Activated CD4-positive, alpha-beta memory T cell treated with anti-CD3 and anti-CD28 coated beads for 36 hours (primary cell): ENCODE measurements at regions not wholly inside any gene's neighbourhood (a gene's known extent, or its start where the extent isn't known, plus 50 kb on each side); places are given as distances from the start of the nearest gene placed in this dataset.
"Not testable (repeated sequence)": the region's sequence is repeated elsewhere in the genome, so short reads cannot be mapped to it uniquely, and the experiment has no call there.

Experiments used
- CTCF ChIA-PET: fragments of 350-600 bp; sonication (Branson Sonifier 250); formaldehyde crosslinking; loops from one replicate; lab custom pipeline; 2021; ENCODE audit warnings: antibody characterized with exemption, inconsistent platforms; lab: Charles Lee
- POLR2A ChIA-PET: fragments of 350-600 bp; sonication (Branson Sonifier 250); formaldehyde crosslinking; loops from one replicate; lab custom pipeline; 2021; ENCODE audit warnings: antibody characterized with exemption; lab: Charles Lee
- DNase-seq: peaks from one replicate; pipeline ENCODE4 v3.0.0-alpha.2; 2020
- H3K27ac Mint-ChIP-seq: one replicate; pipeline ENCODE4 v1.8.0; 2021; ENCODE audit warnings: mixed read lengths
- H3K27me3 Mint-ChIP-seq: one replicate; pipeline ENCODE4 v1.8.0; 2021; ENCODE audit warnings: mixed read lengths
- H3K36me3 Mint-ChIP-seq: one replicate; pipeline ENCODE4 v1.8.0; 2021; ENCODE audit warnings: mixed read lengths
- H3K4me1 Mint-ChIP-seq: one replicate; pipeline ENCODE4 v1.8.0; 2021; ENCODE audit warnings: low read depth, mixed read lengths
- H3K4me3 Mint-ChIP-seq: one replicate; pipeline ENCODE4 v1.8.0; 2021; ENCODE audit warnings: mild to moderate bottlenecking, mixed read lengths
- H3K9me3 Mint-ChIP-seq: one replicate; pipeline ENCODE4 v1.8.0; 2021; ENCODE audit warnings: mixed read lengths
- intact Hi-C: fragments of 100-400 bp; cut with micrococcal nuclease; formaldehyde crosslinking; loops from one replicate; pipeline ENCODE4 v1.15.1; 2023

DNA sequence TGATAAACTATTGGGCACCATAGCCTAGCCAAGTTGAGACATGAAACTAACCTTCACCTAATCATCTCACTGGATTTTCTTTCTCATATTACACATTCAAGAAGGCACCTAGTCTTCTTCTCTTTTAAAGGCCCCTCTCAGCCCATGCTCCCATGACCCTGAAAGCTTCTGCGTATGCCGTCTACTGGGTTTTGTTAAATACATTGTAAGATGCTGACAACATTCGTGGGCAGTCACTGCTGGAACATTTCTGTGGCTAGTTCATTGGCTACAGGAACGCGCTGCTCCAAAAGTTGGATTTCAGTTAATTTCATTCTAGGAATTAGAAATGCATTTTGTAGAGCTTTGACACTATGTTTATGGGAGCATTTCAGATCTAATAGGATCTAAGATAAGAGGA, 52.3 kb upstream of the CHD2 start:
- Mint-ChIP-seq H3K27ac (peak overlapping the region; percentile 87), H3K27me3 (no peaks in the 10 kb centered on the region), H3K4me3 (no peak overlapping the region), H3K4me1 (peaks cover 67% of the 10 kb centered on the region), H3K36me3 (peaks cover 5% of the 10 kb centered on the region), H3K9me3 (peaks cover 4% of the 10 kb centered on the region)
- CTCF ChIA-PET: interaction anchor here (0.8 to 0.9 kb wide), 2 partner anchors 22 to 35 kb away, joined by 3 to 4 read pairs; no protein-coding TSS in a partner anchor
- POLR2A ChIA-PET: interaction anchor here (1.2 to 3.3 kb wide), 3 partner anchors 17 to 40 kb away, joined by 4 to 30 read pairs (median 27); no protein-coding TSS in a partner anchor
- DNase-seq: no peak
- intact Hi-C loops: no loop called here

DNA sequence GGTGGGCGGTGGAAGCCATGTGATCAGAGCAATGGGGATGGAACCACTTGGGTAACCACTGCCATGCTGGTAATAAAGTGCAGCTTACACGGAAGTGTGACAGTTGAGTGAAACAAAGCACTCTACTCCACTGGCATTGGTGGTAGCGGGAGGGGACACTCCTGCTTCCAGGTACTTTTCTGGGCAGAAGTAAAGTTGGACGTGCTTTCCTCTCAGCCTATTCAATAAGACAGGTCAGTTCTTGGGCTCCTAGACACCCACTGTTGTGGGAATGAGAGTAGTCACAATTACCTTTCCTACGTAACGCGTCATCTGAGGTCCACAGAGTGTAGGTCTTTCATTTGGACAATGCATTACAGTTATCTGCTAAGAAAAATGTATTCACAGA, 51.7 kb upstream of the CHD2 start:
- peaks cover 5% of the 10 kb centered on the region for H3K36me3 Mint-ChIP-seq
- peaks cover 4% of the 10 kb centered on the region for H3K9me3 Mint-ChIP-seq
- intact Hi-C loops: no loop called here
- peak; percentile 28 for DNase-seq
- POLR2A ChIA-PET: interaction anchor here (1.1 to 3.3 kb wide), 4 partner anchors 12 to 40 kb away, joined by 4 to 30 read pairs (median 16); no protein-coding TSS in a partner anchor
- CTCF ChIA-PET: interaction anchor here (0.8 to 1.1 kb wide), 3 partner anchors 22 to 51 kb away, joined by 3 to 4 read pairs (median 3); no protein-coding TSS in a partner anchor
- no peaks in the 10 kb centered on the region for H3K27me3 Mint-ChIP-seq
- peak overlapping the region; percentile 59 for H3K4me3 Mint-ChIP-seq
- peak overlapping the region; percentile 87 for H3K27ac Mint-ChIP-seq
- H3K4me1 Mint-ChIP-seq: peaks cover 66% of the 10 kb centered on the region

DNA sequence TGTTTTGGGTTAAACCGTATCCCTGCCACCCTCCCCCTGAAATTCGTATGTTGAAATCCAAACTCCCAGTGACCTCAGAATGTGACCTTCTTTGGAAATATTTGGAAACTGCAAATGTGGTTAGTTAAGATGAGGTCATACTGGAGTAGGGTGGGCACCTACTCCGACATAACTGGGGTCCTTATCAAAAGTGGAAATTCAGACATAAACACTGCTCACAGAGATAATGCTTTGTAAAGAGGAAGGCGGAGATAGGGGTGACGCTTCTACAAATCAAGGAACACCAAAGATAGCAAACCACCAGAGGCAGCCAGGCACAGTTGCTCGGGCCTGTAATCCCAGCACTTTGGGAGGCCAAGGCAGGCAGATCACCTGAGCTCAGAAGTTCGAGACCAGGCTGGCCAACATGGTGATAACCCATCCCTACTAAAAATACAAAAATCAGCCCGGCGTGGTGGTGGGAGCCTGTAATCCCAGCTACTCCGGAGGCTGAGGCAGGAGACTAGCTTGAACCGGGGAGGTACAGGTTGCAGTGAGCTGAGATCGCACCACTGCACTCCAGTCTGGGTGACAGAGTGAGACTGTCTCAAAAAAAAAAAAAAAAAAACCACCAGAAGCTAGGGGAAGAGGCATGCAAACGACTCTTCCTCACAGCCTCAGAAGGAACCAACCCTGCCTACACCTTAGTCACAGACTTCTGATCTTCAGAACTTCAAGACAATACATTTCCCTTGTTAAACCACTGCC, 51.1 kb upstream of the CHD2 start:
- peaks cover 4% of the 10 kb centered on the region for H3K9me3 Mint-ChIP-seq
- H3K36me3 Mint-ChIP-seq: peaks cover 5% of the 10 kb centered on the region
- peak overlapping the region; percentile 59 for H3K4me3 Mint-ChIP-seq
- intact Hi-C loops: loop anchor here (1.0 kb wide), 4 partner anchors 17 to 40 kb away; no protein-coding TSS in a partner anchor
- no peaks in the 10 kb centered on the region for H3K27me3 Mint-ChIP-seq
- CTCF ChIA-PET: interaction anchor here (0.7 to 1.8 kb wide), 4 partner anchors 18 to 718 kb away, joined by 3 to 8 read pairs (median 4); no protein-coding TSS in a partner anchor
- peaks cover 62% of the 10 kb centered on the region for H3K4me1 Mint-ChIP-seq
- POLR2A ChIA-PET: interaction anchor here (0.7 to 3.3 kb wide), 5 partner anchors 12 to 45 kb away, joined by 3 to 30 read pairs (median 4); no protein-coding TSS in a partner anchor
- H3K27ac Mint-ChIP-seq: peak overlapping the region; percentile 87
- peak; percentile 56 for DNase-seq

DNA sequence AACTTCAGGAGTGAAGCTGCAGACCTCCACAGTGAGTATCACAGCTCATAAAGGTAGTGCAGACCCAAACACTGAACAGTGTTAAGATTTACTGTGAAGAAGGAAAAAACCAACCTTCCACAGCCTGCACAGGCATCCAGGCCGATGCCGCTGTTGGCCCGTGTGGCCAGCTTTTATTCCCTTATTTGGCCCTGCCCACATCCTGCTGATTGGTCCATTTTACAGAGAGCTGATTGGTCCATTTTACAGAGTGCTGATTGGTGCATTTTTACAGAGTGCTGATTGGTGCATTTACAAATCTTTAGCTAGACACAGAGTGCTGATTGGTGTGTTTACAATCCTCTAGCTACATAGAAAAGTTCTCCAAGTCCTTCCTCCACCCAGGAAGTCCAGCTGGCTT, 49.9 kb upstream of the CHD2 start:
- H3K27me3 Mint-ChIP-seq, H3K9me3 Mint-ChIP-seq, H3K36me3 Mint-ChIP-seq, intact Hi-C loops: not testable (repeated sequence)
- DNase-seq: peak; percentile 66
- ChIA-PET CTCF (interaction anchor here (0.6 to 1.8 kb wide), 5 partner anchors 19 to 886 kb away, joined by 3 to 8 read pairs (median 3); no protein-coding TSS in a partner anchor), POLR2A (interaction anchor here (0.7 to 3.3 kb wide), 6 partner anchors 17 to 41 kb away, joined by 3 to 30 read pairs (median 5); no protein-coding TSS in a partner anchor)
- Mint-ChIP-seq H3K4me1 (peaks cover 53% of the 10 kb centered on the region), H3K4me3 (peak overlapping the region; percentile 59), H3K27ac (peak overlapping the region; percentile 87)
